PC-3 (cell line): ENCODE measurements at regions not wholly inside any gene's neighbourhood (a gene's known extent, or its start where the extent isn't known, plus 50 kb on each side); places are given as distances from the start of the nearest gene placed in this dataset.

Source experiments
- ATAC-seq: fragments of 200-7000 bp; cut with Tn5 transposase; 2 replicates; pipeline ENCODE4 v1.9.1; 2020; ENCODE audit warnings: mild to moderate bottlenecking, moderate library complexity
- BruUV-seq: library from RNA; stranded (reverse); fragments of 400-500 nt; replicated peaks from 2 replicates; lab custom pipeline; 2021; lab: Mats Ljungman, UMichigan
- CTCF ChIA-PET: fragments of 300-600 bp; sonication (Branson Sonifier 250); formaldehyde crosslinking; loops from one replicate; lab custom pipeline; 2022; ENCODE audit warnings: antibody characterized with exemption; lab: Charles Lee
- POLR2A ChIA-PET: fragments of 300-600 bp; sonication (Branson Sonifier 250); formaldehyde crosslinking; loops from one replicate; lab custom pipeline; 2022; ENCODE audit warnings: antibody characterized with exemption; ENCODE audit not compliant: unreplicated experiment; lab: Charles Lee
- DNase-seq: peaks from one replicate; pipeline ENCODE4 v3.0.0-alpha.2; 2015
- H2AFZ ChIP-seq: fragments of 300-600 bp; sonication (generic); 2 replicates; pipeline ENCODE4 v1.6.0; 2016; ENCODE audit warnings: antibody characterized with exemption, low read length
- H3F3A ChIP-seq: fragments of 300-600 bp; sonication (generic); one replicate; pipeline ENCODE4 v1.6.0; 2017; ENCODE audit warnings: antibody characterized with exemption, low read length, control low read depth, mild to moderate bottlenecking; ENCODE audit not compliant: unreplicated experiment
- H3K27ac ChIP-seq: fragments of 300-600 bp; sonication (generic); 2 replicates; pipeline ENCODE4 v1.5.1; 2016; ENCODE audit warnings: mild to moderate bottlenecking, low read length
- H3K27me3 ChIP-seq: fragments of 300-600 bp; sonication (generic); 2 replicates; pipeline ENCODE4 v1.6.1; 2016; ENCODE audit warnings: low read length, mixed read lengths
- H3K36me3 ChIP-seq: fragments of 300-600 bp; sonication (generic); 2 replicates; pipeline ENCODE4 v1.6.1; 2016; ENCODE audit warnings: low read depth, mixed run types, low read length, mixed read lengths
- H3K4me1 ChIP-seq: fragments of 300-600 bp; sonication (generic); 2 replicates; pipeline ENCODE4 v1.5.1; 2016; ENCODE audit warnings: low read length; ENCODE audit not compliant: insufficient read depth
- H3K4me2 ChIP-seq: fragments of 300-600 bp; sonication (generic); 2 replicates; pipeline ENCODE4 v1.6.0; 2016; ENCODE audit warnings: low read length
- H3K4me3 ChIP-seq: fragments of 300-600 bp; sonication (generic); 2 replicates; pipeline ENCODE4 v1.5.1; 2016; ENCODE audit warnings: mild to moderate bottlenecking, low read length, mixed read lengths
- H3K79me2 ChIP-seq: fragments of 300-600 bp; sonication (generic); 2 replicates; pipeline ENCODE4 v1.6.1; 2017; ENCODE audit warnings: low read length, mixed read lengths
- H3K9ac ChIP-seq: fragments of 300-600 bp; sonication (generic); 2 replicates; pipeline ENCODE4 v1.6.0; 2016; ENCODE audit warnings: mild to moderate bottlenecking, low read length
- H3K9me2 ChIP-seq: fragments of 300-600 bp; sonication (generic); replicated peaks from 2 replicates; pipeline ENCODE4 v1.6.1; 2016; ENCODE audit warnings: mixed run types, low read length, mixed read lengths
- H3K9me3 ChIP-seq: fragments of 300-600 bp; sonication (generic); 2 replicates; pipeline ENCODE4 v1.6.1; 2016; ENCODE audit warnings: low read length, mixed read lengths
- H4K20me1 ChIP-seq: fragments of 300-600 bp; sonication (generic); 2 replicates; pipeline ENCODE4 v1.6.1; 2016; ENCODE audit warnings: low read length, mixed read lengths
- CTCF ChIP-seq: fragments of 300-600 bp; sonication (generic); conservative IDR thresholded peaks from 2 replicates; pipeline ENCODE4 v1.5.1; 2017; ENCODE audit warnings: antibody characterized with exemption, low read depth, mild to moderate bottlenecking, low read length
- EZH2 ChIP-seq: fragments of 300-600 bp; sonication (generic); IDR thresholded peaks from one replicate; pipeline ENCODE4 v1.6.1; 2017; ENCODE audit warnings: antibody characterized with exemption, mild to moderate bottlenecking, low read length; ENCODE audit not compliant: unreplicated experiment
- EZH2phosphoT487 ChIP-seq: fragments of 300-600 bp; sonication (generic); IDR thresholded peaks from 2 replicates; pipeline ENCODE4 v1.6.1; 2018; ENCODE audit warnings: mild to moderate bottlenecking, antibody characterized with exemption, low read length, borderline replicate concordance
- intact Hi-C: fragments of 100-400 bp; cut with micrococcal nuclease; formaldehyde crosslinking; loops from 2 replicates; pipeline ENCODE4 v1.9.0; 2023

DNA sequence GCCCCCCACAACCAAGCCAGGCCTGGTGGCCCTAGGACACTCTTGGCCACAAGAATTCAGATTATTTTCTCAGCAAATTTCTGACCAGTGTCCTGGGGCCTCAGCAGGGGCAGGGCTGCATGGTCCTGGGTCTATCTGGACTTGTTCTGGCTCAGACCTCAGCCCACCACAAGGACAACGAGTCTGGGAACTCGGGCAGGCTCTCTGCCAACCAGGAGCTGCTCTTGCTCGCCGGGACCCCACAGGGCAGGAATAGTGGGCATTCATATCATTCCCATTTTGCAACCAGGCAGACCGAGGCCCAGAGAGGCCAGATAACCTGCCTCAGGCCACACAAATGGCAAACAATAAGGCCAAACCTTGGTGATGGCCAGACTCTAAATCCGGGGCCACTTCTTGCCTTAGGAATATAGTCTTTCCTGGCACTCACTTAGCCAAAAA, 75.4 kb upstream of the WNT7B start:
- Histone ChIP-seq H2AFZ (peak overlapping the region; percentile 56; the same call in 1 of the 2 replicates), H3K79me2 (peaks cover 81% of the 10 kb centered on the region), H4K20me1 (no peaks in the 10 kb centered on the region), H3K9me2 (no peaks in the 10 kb centered on the region), H3K9me3 (no peaks in the 10 kb centered on the region), H3K27me3 (no peaks in the 10 kb centered on the region), H3K4me3 (peak overlapping the region; percentile 69), H3K36me3 (no peaks in the 10 kb centered on the region), H3K4me2 (peak overlapping the region; percentile 92), H3K9ac (peak overlapping the region; percentile 86), H3K4me1 (peaks cover 46% of the 10 kb centered on the region), H3K27ac (peak overlapping the region; percentile 96), H3F3A (peaks cover 4% of the 10 kb centered on the region)
- DNase-seq, result no peak
- intact Hi-C loops, result loop anchor here (5.0 kb wide), 1 partner anchor 40 kb away; no protein-coding TSS in a partner anchor
- ChIA-PET CTCF (interaction anchor here (0.8 kb wide), 1 partner anchor 39 kb away, joined by 4 read pairs; no protein-coding TSS in a partner anchor), POLR2A (interaction anchor here (0.5 kb wide), 1 partner anchor 216 kb away, joined by 5 read pairs; no protein-coding TSS in a partner anchor)
- ATAC-seq, result no peak
- TF ChIP-seq CTCF, result no peak
- TF ChIP-seq EZH2phosphoT487, result no peak
- no peak for TF ChIP-seq EZH2
- BruUV-seq, result no TSS peak

DNA sequence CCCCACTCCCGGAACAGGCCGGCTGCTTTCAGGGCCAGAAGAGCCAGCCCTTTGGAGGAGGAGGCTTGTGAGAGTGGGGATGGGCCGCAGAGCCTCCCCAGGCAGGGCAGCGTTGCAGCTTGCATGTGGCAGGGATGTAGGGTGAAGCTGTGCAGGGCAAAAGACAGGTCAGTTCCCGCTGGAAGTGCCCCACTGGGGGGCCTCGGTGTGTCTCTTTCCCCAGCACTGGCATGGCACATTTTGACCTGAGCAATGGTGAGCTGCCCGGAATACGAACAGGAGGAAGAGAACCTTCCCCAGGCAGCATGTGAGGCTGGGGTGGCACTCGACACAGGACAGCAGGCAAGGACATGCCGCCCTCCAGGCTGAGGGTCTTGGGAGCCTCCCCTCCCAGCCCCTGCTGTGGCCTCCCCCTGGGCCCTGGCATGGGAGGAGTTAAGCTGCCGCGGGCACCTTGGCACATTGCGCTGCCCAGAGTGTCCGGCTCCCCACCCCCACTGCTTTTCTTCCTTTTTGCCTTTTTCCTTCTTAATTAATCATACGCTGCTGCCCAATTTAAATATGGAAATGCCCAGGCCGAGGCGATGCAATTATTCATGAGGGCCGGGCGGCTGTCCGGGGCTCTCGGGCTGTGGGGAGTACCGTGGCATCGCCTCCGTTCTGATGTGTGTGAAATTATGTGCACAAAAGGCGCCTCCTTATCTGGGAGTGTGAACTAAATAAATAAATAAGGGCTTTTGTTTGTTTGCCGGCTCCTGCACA, 76.0 kb upstream of the WNT7B start:
- peak overlapping the region; percentile 92 for H3K4me2 ChIP-seq
- DNase-seq (peak; percentile 33), ATAC-seq (peak; percentile 11)
- H3F3A ChIP-seq, result peaks cover 4% of the 10 kb centered on the region
- H2AFZ ChIP-seq, result peak overlapping the region; percentile 56; the same call in 1 of the 2 replicates
- H3K9me2 ChIP-seq, result no peaks in the 10 kb centered on the region
- peaks cover 53% of the 10 kb centered on the region for H3K4me1 ChIP-seq
- H3K27ac ChIP-seq, result peak overlapping the region; percentile 96
- POLR2A ChIA-PET, result interaction anchor here (0.5 to 0.6 kb wide), 2 partner anchors 67 to 216 kb away, joined by 3 to 5 read pairs; no protein-coding TSS in a partner anchor
- CTCF ChIA-PET, result interaction anchor here (0.8 kb wide), 2 partner anchors 14 to 16 kb away, joined by 3 read pairs; no protein-coding TSS in a partner anchor
- no peaks in the 10 kb centered on the region for H3K36me3 ChIP-seq
- intact Hi-C loops, result loop anchor here (5.0 kb wide), 1 partner anchor 41 kb away; no protein-coding TSS in a partner anchor
- BruUV-seq, result no TSS peak
- no peaks in the 10 kb centered on the region for H3K27me3 ChIP-seq
- H3K79me2 ChIP-seq, result peaks cover 81% of the 10 kb centered on the region
- peak overlapping the region; percentile 86 for H3K9ac ChIP-seq
- no peaks in the 10 kb centered on the region for H4K20me1 ChIP-seq
- TF ChIP-seq EZH2 (no peak), EZH2phosphoT487 (no peak), CTCF (no peak)
- H3K4me3 ChIP-seq, result peak overlapping the region; percentile 69
- H3K9me3 ChIP-seq, result no peaks in the 10 kb centered on the region
